Keratinocyte (primary cell): ENCODE measurements at regions not wholly inside any gene's neighbourhood (a gene's known extent, or its start where the extent isn't known, plus 50 kb on each side); places are given as distances from the start of the nearest gene placed in this dataset.

ENCODE experiments used
- CTCF ChIP-seq, 3 experiments: IDR thresholded peaks in 1 of 3; conservative IDR thresholded peaks in 1 of 3; optimal IDR thresholded peaks in 1 of 3; 2 replicates in 2 of 3; 3 replicates in 1 of 3; pipeline versions ENCODE3 to v1.5.1; 2011; ENCODE audit warnings: low read length in 3 of 3, mild to moderate bottlenecking in 3 of 3, moderate library complexity in 2 of 3, control low read depth in 1 of 3, inconsistent platforms in 1 of 3; ENCODE audit not compliant: insufficient read depth in 2 of 3; ENCODE audit errors: extremely low read depth in 1 of 3
- EZH2 ChIP-seq: IDR thresholded peaks from one replicate; pipeline ENCODE4 v1.6.1; 2012; ENCODE audit warnings: inconsistent platforms, mild to moderate bottlenecking, low read length, moderate library complexity

DNA sequence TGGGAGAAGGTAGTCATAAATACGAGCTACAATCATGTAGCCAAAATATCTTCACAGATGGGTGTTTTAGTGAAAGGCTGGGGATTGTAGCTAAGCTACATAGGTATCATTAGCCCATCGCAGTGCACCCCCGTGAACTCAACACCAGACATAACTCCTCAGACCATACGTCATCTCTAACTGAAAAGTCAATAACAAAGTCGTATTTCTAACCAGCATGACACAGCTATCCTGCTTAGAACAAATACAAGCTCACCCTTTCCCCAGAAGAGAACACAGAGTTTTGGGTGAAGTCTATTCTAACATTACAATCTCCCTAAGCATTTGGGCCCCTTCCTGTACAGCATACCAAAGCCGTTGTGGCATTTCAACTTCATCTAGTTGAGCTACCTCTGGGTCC lies 636.6 kb upstream of the DPP6 start:
- TF ChIP-seq EZH2: no peak
- TF ChIP-seq CTCF (optimal IDR thresholded peaks at IDR 0.05 in 1 of 3, IDR thresholded peaks at IDR 0.05 in 1 of 3, conservative IDR thresholded peaks at IDR 0.05 in 1 of 3; ENCODE audit: extremely low read depth in 1 of 3, insufficient read depth in 2 of 3, low read length in 3 of 3): no peak
